NOMO-1 (cell line): ENCODE measurements at regions not wholly inside any gene's neighbourhood (a gene's known extent, or its start where the extent isn't known, plus 50 kb on each side); places are given as distances from the start of the nearest gene placed in this dataset.

Experiments
- DNase-seq, 2 experiments: peaks; one replicate each; lab custom pipeline; 2025; ENCODE audit not compliant: unreplicated experiment in 2 of 2; lab: John Stamatoyannopoulos, UW

DNA sequence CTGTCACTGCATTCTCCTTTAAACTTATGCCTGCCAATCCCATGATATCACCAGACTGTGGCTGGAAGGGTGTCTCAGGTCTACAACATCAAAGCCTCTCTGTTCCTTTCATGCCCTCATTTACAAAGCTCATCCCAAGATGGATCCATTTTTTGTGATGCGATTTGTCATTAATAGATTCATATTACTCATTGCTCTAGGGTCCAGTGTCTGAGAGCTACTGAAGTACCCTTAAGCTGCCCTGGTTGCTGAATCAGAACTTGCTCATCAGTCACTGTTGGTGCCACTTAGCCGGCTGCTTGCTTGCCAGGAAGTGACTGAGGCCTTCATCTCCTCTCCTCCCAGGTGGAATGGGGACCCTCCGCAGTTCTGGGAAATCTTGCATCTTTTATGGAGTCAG, 395.5 kb upstream of the BOD1L1 start:
- no peak for DNase-seq

DNA sequence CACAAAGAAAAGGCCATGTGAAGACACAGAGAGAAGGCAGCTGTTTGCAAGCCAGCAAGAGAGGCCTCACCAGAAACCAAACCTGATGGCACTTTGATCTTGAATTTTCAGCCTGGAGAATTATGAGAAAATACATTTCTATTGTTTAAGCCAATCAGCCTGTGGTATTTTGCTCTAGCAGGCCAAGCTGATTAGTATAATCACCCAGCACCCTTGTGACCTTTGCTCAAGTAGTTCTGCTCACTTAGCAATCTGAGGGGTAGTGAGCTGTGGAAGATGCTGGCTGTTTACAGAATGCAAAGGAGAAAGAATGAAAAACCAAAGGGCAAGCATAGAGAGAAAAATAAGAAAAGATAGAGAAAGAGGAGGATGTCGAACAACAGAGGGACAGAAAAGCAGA, 396.4 kb upstream of the BOD1L1 start:
- no peak for DNase-seq

DNA sequence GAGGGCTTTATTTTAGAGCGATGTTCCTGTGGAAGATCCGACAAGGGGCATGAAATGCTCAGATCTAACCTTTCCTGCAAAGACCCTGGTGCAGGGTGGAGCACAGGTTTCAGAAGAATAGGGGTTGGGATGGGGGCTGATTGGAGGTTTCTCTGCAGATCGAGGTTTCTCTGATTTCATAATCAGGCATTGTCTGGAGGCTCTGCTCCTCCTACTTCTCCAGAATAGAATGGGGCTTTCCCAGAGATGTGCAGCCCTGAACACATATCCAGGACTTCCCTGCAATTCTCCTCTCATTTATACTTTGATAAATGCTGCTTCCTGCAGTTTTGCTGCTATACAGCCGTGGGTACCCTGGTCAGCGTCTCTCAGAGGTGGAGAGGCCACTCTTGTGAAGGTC, 397.6 kb upstream of the BOD1L1 start:
- no peak for DNase-seq

DNA sequence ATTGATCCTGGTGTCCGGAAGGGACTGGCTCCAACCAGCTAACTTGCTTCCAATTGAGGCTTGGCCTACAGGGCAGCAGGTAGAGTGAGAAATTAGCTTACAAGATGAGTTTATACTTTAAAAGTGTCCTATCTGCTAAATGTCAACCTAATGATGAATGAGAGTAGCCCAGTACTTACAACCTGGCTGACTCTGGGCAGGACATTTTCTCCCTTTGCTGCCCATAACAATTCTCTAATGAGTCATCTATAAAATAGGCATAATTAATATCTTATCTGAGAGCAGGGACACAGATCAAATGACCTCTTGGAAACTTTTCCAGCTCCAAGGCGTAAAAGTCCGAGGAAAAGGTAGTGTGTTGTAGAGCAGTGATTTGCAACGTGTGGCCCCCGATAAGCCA, 398.4 kb upstream of the BOD1L1 start:
- DNase-seq: no peak

DNA sequence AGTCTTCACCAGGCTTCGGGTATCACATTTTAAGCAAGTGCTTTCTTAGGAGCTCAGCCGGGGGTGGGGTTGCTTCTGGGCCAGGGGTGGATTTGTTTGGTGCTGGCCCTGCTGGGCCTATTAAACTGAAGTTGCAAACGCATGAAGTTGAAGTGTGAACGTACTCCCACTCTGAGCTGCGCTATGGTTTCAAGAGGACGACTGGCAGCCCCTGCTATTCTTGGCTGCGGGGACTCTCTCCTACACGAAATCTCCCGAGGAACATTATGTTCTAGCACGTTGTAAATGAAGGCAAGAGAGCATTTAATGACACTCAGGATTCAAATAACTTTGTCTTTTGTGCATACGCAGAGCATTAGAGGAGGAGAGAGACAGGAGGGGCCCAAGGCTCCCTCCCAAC, 401.3 kb upstream of the BOD1L1 start:
- DNase-seq: no peak

DNA sequence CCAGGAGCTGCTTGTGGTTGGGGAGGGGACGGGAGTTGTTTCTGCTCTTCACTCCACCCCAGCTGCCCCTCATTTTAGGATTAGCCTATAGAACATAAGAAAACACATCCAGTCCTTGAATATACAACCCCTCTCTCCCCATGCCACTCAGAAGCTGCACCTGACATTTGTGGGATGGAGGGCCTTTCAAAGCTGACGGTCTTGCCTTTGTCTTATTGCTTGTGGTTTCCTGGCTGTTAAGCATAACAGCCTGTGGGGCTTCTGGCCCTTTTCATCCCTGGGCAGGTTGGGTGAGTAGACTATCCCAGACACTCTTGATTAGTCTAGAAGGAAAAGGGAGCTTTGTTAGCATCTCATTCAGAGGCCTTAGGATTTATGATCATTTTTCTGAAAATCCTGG, 407.6 kb upstream of the BOD1L1 start:
- no peak for DNase-seq

DNA sequence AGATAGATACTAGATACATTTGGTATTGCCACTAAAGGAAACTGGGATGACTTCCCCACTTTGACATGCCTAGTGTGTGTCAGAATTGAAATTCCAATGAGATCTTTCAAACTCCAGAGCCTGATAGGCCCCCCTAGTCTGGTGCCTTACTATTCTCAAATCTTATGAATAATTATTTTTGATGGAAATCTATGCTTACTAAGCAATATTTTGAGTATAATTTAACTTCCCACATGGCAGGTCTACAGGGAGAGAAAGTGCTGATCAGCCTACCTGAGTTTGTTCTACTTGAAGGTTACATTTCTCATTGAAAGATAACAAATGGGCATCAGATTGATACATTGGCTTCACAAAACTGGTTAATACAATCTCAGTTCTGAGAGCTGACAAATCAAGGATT, 415.7 kb upstream of the BOD1L1 start:
- no peak for DNase-seq

DNA sequence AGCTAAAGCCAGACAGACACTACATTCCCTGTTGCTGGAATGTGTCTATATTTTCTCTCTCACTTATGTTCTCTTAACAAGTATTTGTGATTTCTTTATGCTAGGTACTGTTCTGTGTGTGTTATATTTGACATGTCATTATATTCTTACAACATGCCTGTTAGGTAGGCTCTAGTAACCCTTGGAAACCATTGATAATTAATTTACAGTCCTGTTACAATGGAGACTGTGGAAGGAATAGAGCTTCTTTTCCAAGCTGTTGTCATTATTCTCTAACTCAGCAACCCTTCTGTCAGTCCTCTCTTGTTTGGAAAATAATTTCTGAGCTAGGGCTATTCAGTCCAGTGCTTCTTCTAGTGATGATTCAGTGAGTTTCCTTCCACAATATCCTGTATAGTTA, 419.1 kb upstream of the BOD1L1 start:
- DNase-seq: no peak

DNA sequence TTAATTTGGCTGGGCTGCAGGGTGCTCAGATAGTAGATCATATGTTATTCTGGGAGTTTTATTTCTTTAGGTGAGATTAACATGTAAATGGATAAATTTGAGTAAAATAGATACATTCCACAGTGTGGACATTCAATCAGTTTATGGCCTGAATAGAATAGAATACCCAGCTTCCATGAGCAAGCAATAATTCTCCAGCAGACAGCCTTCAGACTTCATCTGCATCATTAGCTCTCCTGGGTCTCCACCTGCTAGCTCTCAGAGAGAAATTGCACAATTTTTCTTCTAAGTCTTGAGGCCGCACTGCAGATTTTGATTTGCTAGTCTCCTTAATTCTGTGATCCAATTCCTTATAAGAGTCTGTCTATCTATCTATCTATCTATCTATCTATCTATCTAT, 420.3 kb upstream of the BOD1L1 start:
- no peak for DNase-seq

DNA sequence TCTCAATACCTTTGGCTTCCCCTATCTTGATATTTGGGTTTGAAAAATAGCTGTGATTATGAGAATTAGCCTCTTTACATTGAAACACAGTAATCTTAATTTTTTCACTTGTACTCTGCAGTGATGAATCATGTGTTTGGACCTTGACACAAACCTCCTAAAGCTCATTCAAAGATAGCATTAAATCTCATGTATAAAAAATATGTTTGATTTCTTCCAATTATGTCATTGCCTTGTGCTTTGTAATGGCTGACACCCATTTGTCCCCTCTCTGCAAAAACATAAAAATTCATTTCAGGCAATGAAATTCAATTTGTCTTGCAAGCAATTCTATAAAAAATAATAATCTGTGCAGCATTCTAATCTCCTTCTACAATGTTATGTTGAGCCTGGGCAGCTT, 422.4 kb upstream of the BOD1L1 start:
- no peak for DNase-seq

DNA sequence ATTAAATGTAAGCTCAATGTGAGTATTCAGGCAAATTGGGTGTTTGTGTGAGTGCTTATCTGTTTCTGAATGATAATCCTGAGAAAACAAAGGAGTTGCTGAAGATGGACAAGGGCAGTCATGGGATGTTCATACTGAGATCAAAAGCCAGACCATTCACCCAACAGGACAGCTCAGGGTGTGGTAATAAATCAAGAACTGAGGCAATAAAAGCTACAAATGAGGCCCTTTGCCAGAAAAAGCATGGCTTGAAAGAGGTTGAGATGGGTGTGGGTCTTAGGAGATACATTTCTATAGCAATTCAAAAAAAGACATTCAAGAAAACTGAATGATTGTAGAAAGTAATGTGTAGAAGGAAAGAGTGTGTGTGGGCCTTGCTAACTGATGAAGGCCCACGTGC, 425.8 kb upstream of the BOD1L1 start:
- DNase-seq: no peak

DNA sequence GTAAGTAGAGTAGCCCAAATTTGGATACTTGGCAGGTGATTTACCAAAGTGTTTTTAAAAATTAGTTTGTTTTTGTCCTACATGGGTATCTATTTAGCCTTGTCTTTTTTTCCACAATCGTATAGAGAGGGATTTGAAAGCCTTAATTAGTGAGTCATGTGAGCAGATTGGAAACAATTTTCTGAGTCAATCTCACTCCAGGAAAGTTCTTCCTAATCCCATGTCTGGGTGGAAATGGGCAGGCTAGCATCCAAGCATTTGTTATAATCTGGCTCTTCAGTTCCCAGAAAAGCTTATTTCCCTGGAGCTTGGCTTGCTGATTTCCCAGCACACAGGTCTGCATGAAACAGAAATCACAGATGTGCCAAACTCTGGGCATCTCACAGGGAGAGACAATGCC, 426.9 kb upstream of the BOD1L1 start:
- no peak for DNase-seq

DNA sequence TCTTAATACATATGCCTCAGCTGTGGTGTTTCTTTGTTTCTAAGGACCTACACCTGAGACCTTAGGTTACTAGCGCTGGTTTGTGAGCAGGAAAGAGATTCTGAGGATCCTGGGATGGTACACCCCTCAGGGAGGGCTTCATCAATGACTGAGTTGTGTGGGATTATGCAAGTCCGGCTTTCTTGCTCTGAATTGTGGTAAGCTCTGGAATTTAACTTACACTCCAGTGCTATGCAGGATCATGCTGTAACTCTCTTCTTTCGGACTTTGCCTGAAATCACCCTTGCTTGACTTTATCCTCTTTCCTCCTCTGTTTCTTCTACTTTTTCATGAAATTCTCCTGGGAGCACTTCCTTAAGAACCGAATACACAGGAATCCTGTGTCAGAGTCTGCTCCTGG, 431.5 kb upstream of the BOD1L1 start:
- DNase-seq: no peak

DNA sequence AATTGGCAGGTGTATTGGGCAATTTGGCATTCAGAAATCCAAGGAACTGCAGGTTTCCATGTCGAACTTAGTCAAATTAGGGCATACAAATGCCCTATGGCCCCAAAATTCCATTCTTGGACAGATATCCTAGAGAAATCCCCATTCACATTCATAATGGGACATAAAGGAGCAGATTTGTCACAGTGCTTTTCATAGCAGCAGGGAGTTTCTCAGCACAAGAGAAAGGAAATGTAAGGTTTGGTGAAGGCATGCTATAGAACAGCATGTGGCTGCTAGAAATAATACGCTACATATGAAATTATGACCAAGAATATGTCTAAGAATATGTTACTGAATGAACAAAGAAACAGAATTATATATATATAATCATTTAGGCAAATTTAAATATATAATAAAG, 437.5 kb upstream of the BOD1L1 start:
- no peak for DNase-seq

DNA sequence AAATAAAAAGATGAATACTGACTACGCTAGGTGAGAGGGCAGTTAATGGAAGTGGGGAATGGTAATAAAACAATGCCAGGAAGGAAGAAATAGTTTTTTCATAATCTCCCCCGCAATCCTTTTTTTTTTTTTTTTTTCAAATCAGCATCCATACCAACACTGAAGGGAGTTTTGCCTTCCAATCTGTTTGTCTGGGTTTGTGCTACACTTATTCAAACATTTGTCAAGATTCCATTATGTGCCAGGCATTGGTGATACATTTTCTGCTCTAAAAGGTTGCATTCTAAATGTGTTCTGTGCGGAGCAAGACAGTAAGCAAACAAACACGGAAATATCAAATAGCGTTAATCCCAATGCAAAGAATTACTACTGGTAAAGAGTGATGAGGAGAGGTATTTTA, 437.9 kb upstream of the BOD1L1 start:
- DNase-seq: no peak

DNA sequence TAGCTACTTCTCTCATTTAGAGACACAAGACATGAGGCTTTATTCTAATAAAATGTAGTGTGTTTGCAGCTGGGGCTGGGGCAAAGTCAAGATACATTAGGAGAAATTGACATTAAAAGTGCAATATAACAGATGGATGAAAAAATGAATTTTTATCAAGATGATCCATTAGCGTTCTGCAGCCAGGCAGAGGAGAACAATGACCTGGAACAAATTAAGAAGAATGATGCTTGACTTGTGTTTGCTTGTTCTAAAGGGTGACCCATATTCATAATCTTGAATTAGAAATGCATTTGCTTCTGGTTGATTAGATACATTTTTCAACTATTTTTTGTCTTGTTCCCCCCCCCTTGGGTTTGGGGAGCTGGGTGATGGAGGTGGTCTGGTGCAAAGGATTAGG, 439.5 kb upstream of the BOD1L1 start:
- no peak for DNase-seq

DNA sequence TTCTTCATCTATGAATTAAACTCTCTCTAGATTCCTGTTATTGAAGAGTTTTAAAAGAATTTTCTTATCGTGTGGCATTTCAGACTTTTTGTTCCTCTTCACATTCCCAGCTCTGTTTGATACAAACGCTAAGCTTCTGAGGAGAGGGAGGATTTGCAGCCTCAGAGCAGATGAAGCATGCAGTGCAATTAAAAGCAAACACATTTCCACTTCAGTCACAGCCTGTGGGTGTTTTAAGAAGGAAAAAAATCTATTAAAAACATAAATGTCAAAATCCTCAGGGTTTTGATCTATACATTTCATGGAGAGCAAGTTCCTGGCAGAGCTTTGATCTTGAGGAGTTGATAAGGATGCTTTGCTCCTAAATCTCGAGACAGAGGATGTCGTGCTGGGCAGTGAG, 442.4 kb upstream of the BOD1L1 start:
- DNase-seq: no peak

DNA sequence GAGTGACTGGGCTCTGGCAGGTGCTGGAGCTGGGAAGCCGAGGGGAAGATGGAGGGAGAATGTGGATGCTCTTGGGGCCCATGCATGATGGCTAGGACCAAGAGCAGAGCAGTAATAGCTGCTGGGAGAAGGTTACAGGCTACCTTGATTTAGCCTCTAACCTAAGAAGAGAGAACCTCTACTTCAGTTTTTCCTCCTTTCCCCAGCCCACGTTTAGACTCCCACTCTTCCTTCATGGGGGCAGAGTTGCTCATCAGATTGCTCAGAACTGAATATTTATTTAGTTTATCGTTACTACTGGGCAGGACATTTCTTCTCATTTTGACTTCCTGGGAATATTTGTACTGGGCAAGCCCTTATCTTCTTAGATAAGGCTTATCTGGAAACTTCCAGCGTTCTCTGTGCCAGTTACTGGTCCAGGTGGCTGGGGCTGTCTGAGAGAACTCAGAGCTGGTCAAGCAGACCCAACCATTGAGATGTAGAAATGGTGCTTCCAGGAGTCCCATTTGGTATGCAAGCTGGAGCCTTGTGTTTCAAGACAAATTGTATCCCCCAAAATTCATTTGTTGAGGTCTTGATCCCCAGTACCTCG, 442.9 kb upstream of the BOD1L1 start:
- DNase-seq: no peak

DNA sequence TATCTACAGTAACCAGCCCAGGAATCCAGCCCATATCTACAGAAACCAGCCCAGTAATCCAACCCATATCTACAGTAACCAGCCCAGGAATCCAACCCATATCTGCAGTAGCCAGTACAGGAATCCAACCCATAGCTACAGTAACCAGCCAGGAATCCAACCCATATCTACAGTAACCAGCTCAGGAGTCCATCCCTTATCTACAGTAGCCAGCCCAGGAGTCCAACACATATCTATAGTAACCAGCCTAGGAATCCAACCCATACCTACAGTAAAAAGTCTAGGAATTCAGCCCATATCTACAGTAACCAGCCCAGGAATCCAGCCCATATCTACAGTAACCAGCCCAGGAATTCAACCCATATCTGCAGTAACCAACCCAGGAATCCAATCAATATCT, 445.0 kb upstream of the BOD1L1 start:
- no peak for DNase-seq

DNA sequence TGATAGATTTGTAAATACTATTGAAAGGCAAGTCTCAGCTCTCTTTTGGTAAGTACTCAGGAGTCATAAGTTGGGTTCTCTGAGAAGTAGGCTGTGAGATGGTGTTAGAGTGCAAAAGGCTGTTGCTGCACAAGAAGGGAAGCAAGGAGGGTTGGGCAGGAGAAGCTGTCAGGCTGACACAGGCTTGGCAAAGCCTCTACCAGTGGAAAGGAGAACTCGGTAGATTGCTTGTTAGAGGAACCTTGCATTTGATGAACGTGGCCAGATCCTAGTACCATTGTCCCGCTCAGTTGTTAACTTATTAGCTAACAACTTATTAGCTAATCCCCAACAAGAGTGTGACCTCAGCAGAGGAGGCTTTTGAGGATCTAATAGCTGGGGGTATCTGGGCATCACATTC, 449.3 kb upstream of the BOD1L1 start:
- peak; percentile 1 to 35 for DNase-seq

DNA sequence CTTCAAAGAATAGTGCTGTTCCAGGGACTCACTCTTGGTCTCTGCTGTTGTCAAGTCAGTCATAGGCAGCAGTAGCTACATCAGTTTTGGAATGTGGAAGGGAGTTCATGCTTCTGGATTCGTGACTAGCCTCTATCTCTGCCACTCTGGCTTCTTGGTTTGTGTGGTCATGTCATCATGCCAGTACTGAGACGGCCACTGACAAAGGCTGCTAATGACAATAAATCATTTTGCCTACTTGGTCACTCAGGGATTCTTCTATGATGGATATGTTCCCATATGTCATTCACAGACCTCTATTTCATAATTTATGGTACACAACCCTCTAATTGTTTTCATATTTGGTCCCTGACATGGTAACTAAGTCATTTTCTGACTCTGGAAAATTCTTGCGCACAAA, 450.8 kb upstream of the BOD1L1 start:
- DNase-seq: no peak

DNA sequence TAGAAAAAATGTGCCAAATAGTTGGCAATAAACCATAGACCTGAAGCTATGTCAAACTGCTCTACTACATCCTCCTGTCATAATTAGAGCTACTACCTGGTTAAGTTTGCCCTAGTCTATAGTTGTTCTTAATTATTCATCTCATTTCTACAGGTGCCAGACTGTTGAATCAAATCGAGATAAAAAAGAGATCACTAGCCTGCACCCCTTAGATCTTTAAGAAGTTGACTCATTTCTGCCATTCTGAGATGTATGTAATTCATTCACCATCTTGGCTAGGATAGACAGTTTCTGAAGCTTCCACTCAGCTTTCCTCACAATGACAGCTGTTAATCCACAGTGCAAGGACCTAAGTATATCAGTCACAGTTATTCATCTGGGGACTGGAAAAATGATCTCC, 452.1 kb upstream of the BOD1L1 start:
- no peak for DNase-seq

DNA sequence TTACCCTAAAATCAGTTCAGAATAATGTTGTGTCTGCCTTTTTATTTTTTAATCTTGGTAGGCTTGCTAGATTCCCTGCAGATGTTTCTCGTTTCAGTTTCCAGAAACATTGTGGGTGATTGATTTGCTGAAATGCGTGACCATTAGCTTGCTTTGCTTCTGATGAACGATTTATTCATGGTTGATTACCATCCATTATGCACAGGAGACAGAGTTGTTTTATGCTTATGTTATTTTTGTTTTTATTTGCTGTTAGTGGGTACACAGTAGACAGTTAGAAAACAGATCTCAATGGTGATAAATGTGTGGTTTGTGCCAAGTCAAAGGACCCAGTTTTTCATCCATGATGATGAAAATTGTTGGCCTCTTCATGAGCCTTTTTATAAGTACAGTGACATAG, 455.6 kb upstream of the BOD1L1 start:
- DNase-seq: no peak

DNA sequence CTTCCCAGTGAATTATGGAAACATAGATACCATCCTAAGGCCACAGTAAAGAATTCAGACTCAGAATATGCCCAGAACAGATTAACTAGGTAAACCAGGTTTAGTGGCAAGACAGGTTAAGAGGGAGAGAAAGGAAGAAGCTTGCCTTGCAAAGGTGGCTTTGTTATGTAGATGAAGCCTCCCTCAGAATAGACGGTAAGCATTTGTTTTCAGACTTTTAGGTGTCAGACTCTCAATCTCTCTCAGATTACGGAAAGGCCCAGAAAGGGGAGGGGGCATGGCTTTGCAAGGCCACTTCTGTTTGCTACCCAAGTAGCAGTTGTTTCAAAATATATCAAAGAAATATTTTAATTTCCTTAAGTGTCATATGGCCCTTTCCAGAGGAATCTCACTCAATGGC, 457.1 kb upstream of the BOD1L1 start:
- DNase-seq: no peak
